ENCODE measurements at regions not wholly inside any gene's neighbourhood (a gene's known extent, or its start where the extent isn't known, plus 50 kb on each side); places are given as distances from the start of the nearest gene placed in this dataset.
"Not testable (repeated sequence)": the region's sequence is repeated elsewhere in the genome, so short reads cannot be mapped to it uniquely, and the experiment has no call there.

GRCh38 chr9:38978734-38979133 is 258.8 kb upstream of the FAM240B start:
- H3K4me1 ChIP-seq (ENCODE audit: control insufficient read depth in 1 of 2, insufficient read depth in 2 of 2, low read length in 2 of 2); H3K9ac ChIP-seq (ENCODE audit: low read length); H3K36me3 ChIP-seq (ENCODE audit: control insufficient read depth in 1 of 2, insufficient read depth in 2 of 2, low read length in 2 of 2); H2BK5ac ChIP-seq (ENCODE audit: low read depth, low read length, poor library complexity); H4K12ac ChIP-seq (ENCODE audit: low read depth, low read length); H3K4ac ChIP-seq (ENCODE audit: low read depth, low read length); H3K18ac ChIP-seq (ENCODE audit: low read length); H3K27me3 ChIP-seq (ENCODE audit: insufficient read depth, low read length); H2BK12ac ChIP-seq (ENCODE audit: low read length); H2AFZ ChIP-seq (ENCODE audit: insufficient read depth, low read length, poor library complexity); H4K91ac ChIP-seq (ENCODE audit: low read depth, low read length); H2AK5ac ChIP-seq (ENCODE audit: low read length); H3K79me1 ChIP-seq (ENCODE audit: low read length); H3K14ac ChIP-seq (ENCODE audit: low read length); H3K4me3 ChIP-seq (ENCODE audit: low read depth, low read length); H3K27ac ChIP-seq (ENCODE audit: low read depth, low read length); H3K23ac ChIP-seq (ENCODE audit: low read length); H3K79me2 ChIP-seq (ENCODE audit: control insufficient read depth, insufficient read depth, low read length, poor library complexity); H2BK120ac ChIP-seq (ENCODE audit: insufficient read depth, low read length, poor library complexity); DNase-seq; H4K8ac ChIP-seq (ENCODE audit: low read depth, low read length); H3K4me2 ChIP-seq (ENCODE audit: low read length); H3K9me3 ChIP-seq (ENCODE audit: insufficient read depth, low read depth, low read length): not testable (repeated sequence)
- WGBS (ENCODE audit: extremely low coverage, insufficient coverage, insufficient read length): no CpG with 5 or more reads among the region's 5 CpGs

GRCh38 chr9:38969480-38969879 is 249.5 kb upstream of the FAM240B start:
- no CpG with 5 or more reads among the region's 5 CpGs for WGBS (ENCODE audit: extremely low coverage, insufficient coverage, insufficient read length)
- not testable (repeated sequence) for H3K79me2 ChIP-seq (ENCODE audit: control insufficient read depth, insufficient read depth, low read length, poor library complexity); H3K4me1 ChIP-seq (ENCODE audit: control insufficient read depth in 1 of 2, insufficient read depth in 2 of 2, low read length in 2 of 2); H4K12ac ChIP-seq (ENCODE audit: low read depth, low read length); H3K9me3 ChIP-seq (ENCODE audit: insufficient read depth, low read depth, low read length); H3K4me3 ChIP-seq (ENCODE audit: low read depth, low read length); H4K8ac ChIP-seq (ENCODE audit: low read depth, low read length); H2AK5ac ChIP-seq (ENCODE audit: low read length); H3K36me3 ChIP-seq (ENCODE audit: control insufficient read depth in 1 of 2, insufficient read depth in 2 of 2, low read length in 2 of 2); H2BK120ac ChIP-seq (ENCODE audit: insufficient read depth, low read length, poor library complexity); H3K4ac ChIP-seq (ENCODE audit: low read depth, low read length); DNase-seq; H2AFZ ChIP-seq (ENCODE audit: insufficient read depth, low read length, poor library complexity); H3K14ac ChIP-seq (ENCODE audit: low read length); H3K4me2 ChIP-seq (ENCODE audit: low read length); H3K27me3 ChIP-seq (ENCODE audit: insufficient read depth, low read length); H3K23ac ChIP-seq (ENCODE audit: low read length); H4K91ac ChIP-seq (ENCODE audit: low read depth, low read length); H3K27ac ChIP-seq (ENCODE audit: low read depth, low read length); H2BK12ac ChIP-seq (ENCODE audit: low read length); H3K79me1 ChIP-seq (ENCODE audit: low read length); H3K9ac ChIP-seq (ENCODE audit: low read length); H3K18ac ChIP-seq (ENCODE audit: low read length); H2BK5ac ChIP-seq (ENCODE audit: low read depth, low read length, poor library complexity)

GRCh38 chr9:38968651-38969374 is 248.9 kb upstream of the FAM240B start:
- not testable (repeated sequence) for H3K36me3 ChIP-seq (ENCODE audit: control insufficient read depth in 1 of 2, insufficient read depth in 2 of 2, low read length in 2 of 2); H3K4me3 ChIP-seq (ENCODE audit: low read depth, low read length); H2BK12ac ChIP-seq (ENCODE audit: low read length); H3K9ac ChIP-seq (ENCODE audit: low read length); H2BK120ac ChIP-seq (ENCODE audit: insufficient read depth, low read length, poor library complexity); H3K9me3 ChIP-seq (ENCODE audit: insufficient read depth, low read depth, low read length); DNase-seq; H3K79me2 ChIP-seq (ENCODE audit: control insufficient read depth, insufficient read depth, low read length, poor library complexity); H2AFZ ChIP-seq (ENCODE audit: insufficient read depth, low read length, poor library complexity); H3K27me3 ChIP-seq (ENCODE audit: insufficient read depth, low read length); H3K27ac ChIP-seq (ENCODE audit: low read depth, low read length); H3K4ac ChIP-seq (ENCODE audit: low read depth, low read length); H3K14ac ChIP-seq (ENCODE audit: low read length); H3K23ac ChIP-seq (ENCODE audit: low read length); H3K18ac ChIP-seq (ENCODE audit: low read length); H2BK5ac ChIP-seq (ENCODE audit: low read depth, low read length, poor library complexity); H4K91ac ChIP-seq (ENCODE audit: low read depth, low read length); H3K4me2 ChIP-seq (ENCODE audit: low read length); H2AK5ac ChIP-seq (ENCODE audit: low read length); H4K8ac ChIP-seq (ENCODE audit: low read depth, low read length); H4K12ac ChIP-seq (ENCODE audit: low read depth, low read length); H3K79me1 ChIP-seq (ENCODE audit: low read length); H3K4me1 ChIP-seq (ENCODE audit: control insufficient read depth in 1 of 2, insufficient read depth in 2 of 2, low read length in 2 of 2)
- WGBS (ENCODE audit: extremely low coverage, insufficient coverage, insufficient read length): no CpG with 5 or more reads among the region's 10 CpGs

GRCh38 chr9:38967866-38968265 is 247.9 kb upstream of the FAM240B start:
- not testable (repeated sequence) for H3K14ac ChIP-seq (ENCODE audit: low read length); H2BK120ac ChIP-seq (ENCODE audit: insufficient read depth, low read length, poor library complexity); H3K4me1 ChIP-seq (ENCODE audit: control insufficient read depth in 1 of 2, insufficient read depth in 2 of 2, low read length in 2 of 2); H2BK12ac ChIP-seq (ENCODE audit: low read length); H2AK5ac ChIP-seq (ENCODE audit: low read length); DNase-seq; H3K79me2 ChIP-seq (ENCODE audit: control insufficient read depth, insufficient read depth, low read length, poor library complexity); H3K27ac ChIP-seq (ENCODE audit: low read depth, low read length); H2AFZ ChIP-seq (ENCODE audit: insufficient read depth, low read length, poor library complexity); H4K12ac ChIP-seq (ENCODE audit: low read depth, low read length); H3K18ac ChIP-seq (ENCODE audit: low read length); H3K9ac ChIP-seq (ENCODE audit: low read length); H4K8ac ChIP-seq (ENCODE audit: low read depth, low read length); H4K91ac ChIP-seq (ENCODE audit: low read depth, low read length); H3K27me3 ChIP-seq (ENCODE audit: insufficient read depth, low read length); H3K4ac ChIP-seq (ENCODE audit: low read depth, low read length); H3K23ac ChIP-seq (ENCODE audit: low read length); H3K36me3 ChIP-seq (ENCODE audit: control insufficient read depth in 1 of 2, insufficient read depth in 2 of 2, low read length in 2 of 2); H3K4me3 ChIP-seq (ENCODE audit: low read depth, low read length); H2BK5ac ChIP-seq (ENCODE audit: low read depth, low read length, poor library complexity); H3K4me2 ChIP-seq (ENCODE audit: low read length); H3K79me1 ChIP-seq (ENCODE audit: low read length); H3K9me3 ChIP-seq (ENCODE audit: insufficient read depth, low read depth, low read length)
- no CpG with 5 or more reads among the region's 6 CpGs for whole genome bisulfite sequencing (ENCODE audit: extremely low coverage, insufficient coverage, insufficient read length)
